ENCODE measurements at regions not wholly inside any gene's neighbourhood (a gene's known extent, or its start where the extent isn't known, plus 50 kb on each side); places are given as distances from the start of the nearest gene placed in this dataset.

- H3K27ac ChIP-seq = no peak overlapping the region
- H3K36me3 ChIP-seq = no peaks in the 10 kb centered on the region
Measured at GRCh38 chr4:123304151-123304964, 92.2 kb upstream of the SPRY1 start.

GRCh38 chr4:123305736-123306135, 90.9 kb upstream of the SPRY1 start:
- Histone ChIP-seq H3K4me3 (no peak overlapping the region), H3K9me3 (no peaks in the 10 kb centered on the region), H3K27me3 (no peaks in the 10 kb centered on the region), H3K4me1 (no peaks in the 10 kb centered on the region), H3K27ac (no peak overlapping the region), H3K36me3 (no peaks in the 10 kb centered on the region)
- TF ChIP-seq CTCF (IDR thresholded peaks at IDR 0.05) (no peak), POLR2AphosphoS5 (IDR thresholded peaks at IDR 0.05; ENCODE audit: insufficient read depth in 1 of 2, low read depth in 1 of 2) (no peak), POLR2A (IDR thresholded peaks at IDR 0.05) (no peak)
- intact Hi-C loops (cut with DNase I) = no loop called here
- no peak for DNase-seq (ENCODE audit: extremely low spot score in 2 of 2)

More at GRCh38 chr4:123304151-123304964, 92.2 kb upstream of the SPRY1 start:
- Histone ChIP-seq H3K27me3 (no peaks in the 10 kb centered on the region), H3K4me1 (peaks cover 1% of the 10 kb centered on the region), H3K9me3 (no peaks in the 10 kb centered on the region), H3K4me3 (no peak overlapping the region)
- intact Hi-C loops (cut with DNase I) = no loop called here
- TF ChIP-seq POLR2A (IDR thresholded peaks at IDR 0.05) (no peak), CTCF (IDR thresholded peaks at IDR 0.05) (no peak), POLR2AphosphoS5 (IDR thresholded peaks at IDR 0.05; ENCODE audit: insufficient read depth in 1 of 2, low read depth in 1 of 2) (no peak)
- DNase-seq (ENCODE audit: extremely low spot score in 2 of 2) = no peak

- no peak for TF ChIP-seq CTCF (IDR thresholded peaks at IDR 0.05)
- no peak for TF ChIP-seq POLR2A (IDR thresholded peaks at IDR 0.05)
- H3K4me3 ChIP-seq = no peak overlapping the region
- DNase-seq (ENCODE audit: extremely low spot score in 2 of 2) = no peak
- H3K9me3 ChIP-seq = no peaks in the 10 kb centered on the region
- no peaks in the 10 kb centered on the region for H3K4me1 ChIP-seq
- H3K36me3 ChIP-seq = no peaks in the 10 kb centered on the region
- intact Hi-C loops (cut with DNase I) = no loop called here
- no peaks in the 10 kb centered on the region for H3K27me3 ChIP-seq
- H3K27ac ChIP-seq = no peak overlapping the region
Measured at GRCh38 chr4:123306769-123307168, 89.8 kb upstream of the SPRY1 start.

GRCh38 chr4:123308667-123309066, 87.9 kb upstream of the SPRY1 start:
- DNase-seq (ENCODE audit: extremely low spot score in 2 of 2) = no peak
- Histone ChIP-seq H3K36me3 (no peaks in the 10 kb centered on the region), H3K9me3 (no peaks in the 10 kb centered on the region), H3K27ac (no peak overlapping the region), H3K4me3 (no peak overlapping the region), H3K27me3 (no peaks in the 10 kb centered on the region), H3K4me1 (no peaks in the 10 kb centered on the region)
- intact Hi-C loops (cut with DNase I) = no loop called here
- TF ChIP-seq CTCF (IDR thresholded peaks at IDR 0.05) (no peak), POLR2AphosphoS5 (IDR thresholded peaks at IDR 0.05; ENCODE audit: insufficient read depth in 1 of 2, low read depth in 1 of 2) (no peak), POLR2A (IDR thresholded peaks at IDR 0.05) (no peak)

- TF ChIP-seq POLR2A (IDR thresholded peaks at IDR 0.05) (no peak), CTCF (IDR thresholded peaks at IDR 0.05) (no peak)
- intact Hi-C loops (cut with DNase I) = no loop called here
- DNase-seq (ENCODE audit: extremely low spot score in 2 of 2) = no peak
- Histone ChIP-seq H3K36me3 (peaks cover 0 to 4% of the 10 kb centered on the region in 2 donors), H3K4me1 (no peaks in the 10 kb centered on the region), H3K4me3 (no peak overlapping the region), H3K27me3 (no peaks in the 10 kb centered on the region), H3K9me3 (no peaks in the 10 kb centered on the region), H3K27ac (no peak overlapping the region)
Measured at GRCh38 chr4:123312116-123312515, 84.5 kb upstream of the SPRY1 start.

All from vagina (tissue), 2 donors.